IPS-NIHi7 (cell line): ENCODE measurements at regions not wholly inside any gene's neighbourhood (a gene's known extent, or its start where the extent isn't known, plus 50 kb on each side); places are given as distances from the start of the nearest gene placed in this dataset.
A peak's percentile ranks its signal among the peaks of the same experiment; 100 is the strongest.

Experiments used
- DNase-seq: peaks from one replicate; pipeline ENCODE4 v3.0.0; 2012; ENCODE audit warnings: mixed read lengths; ENCODE audit errors: extremely low spot score

DNA sequence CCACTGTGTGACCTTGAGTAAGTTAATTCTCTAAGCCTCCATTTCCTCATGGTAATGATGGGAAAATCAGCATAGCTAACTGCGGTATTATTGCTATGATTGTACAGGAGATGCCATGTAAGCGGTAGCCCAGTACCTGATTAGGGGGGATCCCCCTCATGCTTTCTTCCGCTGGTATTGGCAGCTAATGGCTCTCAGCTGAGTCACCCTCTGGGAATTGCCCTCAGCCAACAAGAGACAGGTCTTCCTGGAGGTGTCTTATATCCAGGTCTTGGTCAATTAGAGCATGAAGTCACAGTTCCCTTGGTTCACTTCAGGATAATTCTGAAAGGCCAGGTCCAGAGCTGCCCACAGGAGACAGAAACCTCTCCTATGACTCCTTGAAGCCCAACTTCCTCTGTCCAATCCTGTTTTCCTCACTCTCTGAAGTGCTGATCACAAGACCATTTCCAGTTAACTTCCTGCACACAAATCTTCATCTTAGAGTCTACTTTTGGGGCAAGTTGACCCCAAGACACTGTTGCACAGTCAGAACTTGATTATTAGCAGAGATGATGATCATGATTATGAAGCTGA lies 724.7 kb upstream of the ZNF385D start:
- no peak for DNase-seq

DNA sequence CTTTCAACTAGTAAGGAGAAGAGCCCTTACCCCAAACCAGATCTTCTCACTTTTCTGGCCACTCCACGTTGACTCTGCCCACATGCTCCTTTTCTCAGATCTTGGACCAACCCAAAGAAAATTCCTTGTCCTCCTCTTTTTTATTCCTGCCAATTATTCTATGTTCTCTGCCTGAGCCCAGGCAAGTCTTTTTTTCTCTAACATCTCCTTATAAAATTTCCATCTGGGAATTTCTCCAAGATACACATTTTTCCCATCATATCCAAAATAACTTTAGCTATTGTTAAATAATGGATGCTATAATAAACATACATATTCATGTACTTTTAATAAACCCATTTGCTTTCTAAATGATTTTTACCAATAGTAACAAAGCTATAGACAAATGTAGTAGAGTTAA lies 726.0 kb upstream of the ZNF385D start:
- no peak for DNase-seq

DNA sequence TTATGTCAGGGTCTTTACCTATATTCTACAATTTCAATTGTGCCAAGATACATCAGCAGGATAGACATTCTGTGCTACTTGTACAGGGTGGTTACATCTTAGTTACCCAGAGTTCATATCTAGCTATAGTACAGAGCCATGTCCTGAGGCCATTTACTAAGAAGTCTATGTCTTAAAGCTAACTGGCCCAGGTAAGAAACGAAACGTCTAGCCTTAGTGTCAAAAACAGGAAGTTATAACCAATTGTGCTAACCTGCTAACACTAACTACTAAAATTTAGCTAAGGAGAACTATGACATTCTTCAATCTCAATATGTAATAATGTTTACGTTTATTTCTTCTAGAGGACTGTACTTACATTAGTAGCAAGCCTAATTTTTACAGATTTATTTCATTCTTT lies 717.2 kb upstream of the UBE2E2 start:
- DNase-seq = no peak

DNA sequence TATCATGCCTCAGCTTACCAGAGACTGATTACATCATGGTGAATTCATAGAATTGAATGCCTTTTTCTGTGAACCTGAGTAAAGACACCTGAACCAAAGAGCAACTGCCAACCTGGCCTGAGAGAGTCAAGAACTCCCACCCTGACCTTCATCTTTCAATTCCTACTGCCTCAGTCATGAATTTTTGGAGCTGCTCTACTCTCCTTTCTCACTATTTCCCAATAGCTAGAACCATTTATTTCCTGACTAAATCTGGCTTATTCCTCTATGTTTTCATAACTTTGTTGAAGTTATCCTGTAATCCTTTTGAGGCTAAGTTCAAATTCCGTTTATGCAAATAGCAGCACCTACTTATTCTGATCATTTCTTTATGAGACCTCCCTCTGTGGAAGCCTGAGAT lies 712.4 kb upstream of the UBE2E2 start:
- DNase-seq = no peak

DNA sequence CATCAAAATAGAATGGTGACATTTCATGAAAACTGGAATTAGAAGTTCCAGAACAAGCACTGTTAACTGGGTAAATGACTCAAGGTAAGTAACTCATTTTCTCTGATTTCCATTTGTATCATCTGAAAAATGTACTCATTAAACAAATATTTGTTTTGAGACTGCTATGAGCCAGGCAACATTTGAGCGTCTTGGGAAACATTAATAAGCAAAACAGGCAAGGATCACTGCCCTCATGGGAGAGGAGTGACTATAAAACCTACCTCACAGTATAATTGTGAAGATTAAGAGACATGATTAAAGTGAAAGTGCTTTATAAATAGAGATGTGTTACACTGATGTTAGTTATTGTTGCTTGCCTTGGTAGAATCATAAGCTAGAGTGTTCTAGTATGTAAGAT lies 711.8 kb upstream of the UBE2E2 start:
- DNase-seq = no peak

DNA sequence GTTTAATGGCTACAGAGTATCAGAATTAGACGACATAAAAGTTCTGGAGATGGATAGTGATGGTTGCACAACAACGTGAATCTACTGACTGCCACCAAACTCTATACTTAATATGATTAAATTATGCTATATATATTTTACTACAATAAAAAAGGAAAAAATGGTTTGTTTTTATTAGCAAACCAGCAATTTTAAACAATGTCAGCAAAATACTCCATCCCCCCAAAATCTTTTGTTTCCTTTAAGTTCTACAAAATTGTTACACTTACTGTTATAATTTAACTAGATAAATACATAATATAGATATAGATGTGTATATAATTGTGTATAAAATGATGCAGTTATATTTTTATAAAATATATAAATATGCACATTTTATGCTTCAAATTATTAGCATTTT lies 710.8 kb upstream of the UBE2E2 start:
- no peak for DNase-seq

DNA sequence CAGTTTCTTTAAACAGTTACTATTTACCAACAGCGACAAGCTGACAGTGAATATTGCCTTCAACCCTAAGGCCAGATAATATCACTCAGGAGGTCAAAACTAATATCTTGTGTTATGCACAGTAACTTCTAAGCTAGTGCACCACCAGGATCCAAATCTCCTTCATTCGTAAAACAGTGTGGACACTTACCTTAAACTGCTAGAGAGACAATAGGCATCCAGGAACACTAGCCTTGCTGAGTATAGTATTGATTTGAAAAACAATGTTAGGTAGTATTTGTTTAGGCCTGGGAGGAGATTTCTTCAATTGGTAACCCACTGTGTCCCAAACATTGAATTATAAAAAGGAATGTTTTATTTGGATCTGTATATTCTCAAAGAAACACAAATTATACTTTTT lies 707.9 kb upstream of the UBE2E2 start:
- DNase-seq = no peak

DNA sequence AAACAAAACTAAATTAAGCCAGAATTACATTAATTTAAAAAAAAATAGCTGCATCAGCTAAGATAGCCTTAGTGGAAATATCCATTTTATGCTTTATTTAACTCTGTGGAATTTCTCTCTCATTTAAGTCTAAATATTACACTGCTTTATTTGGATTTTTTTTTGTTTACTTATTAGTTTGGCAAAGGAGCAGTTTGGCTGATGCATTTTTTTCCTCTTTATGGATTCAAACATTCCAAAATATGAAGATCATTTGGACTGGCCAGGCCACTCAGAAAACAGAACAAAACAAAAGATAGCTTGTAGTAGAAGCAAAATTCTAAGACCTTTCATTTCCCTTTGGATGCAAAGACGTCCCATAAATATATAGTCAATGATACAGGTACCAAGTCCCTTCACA lies 707.3 kb upstream of the UBE2E2 start:
- DNase-seq = no peak

DNA sequence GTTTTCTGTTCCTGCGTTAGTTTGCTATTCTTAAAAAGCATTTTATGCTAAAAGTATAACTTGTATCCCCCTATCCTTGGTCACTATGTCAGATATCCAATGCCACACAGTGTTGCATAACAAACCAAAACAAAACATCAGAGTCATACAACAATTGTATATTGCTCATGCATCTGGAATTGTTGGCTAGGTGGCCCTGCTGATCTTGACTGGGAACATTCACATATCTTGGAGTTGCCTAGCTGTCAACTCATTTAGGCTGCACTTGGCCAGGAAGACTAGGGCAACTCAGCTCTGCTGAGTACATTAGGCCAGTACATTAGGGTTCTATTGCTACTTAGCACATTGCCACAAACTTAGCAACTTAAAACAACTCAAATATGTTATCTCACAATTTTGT lies 706.5 kb upstream of the UBE2E2 start:
- DNase-seq = no peak

DNA sequence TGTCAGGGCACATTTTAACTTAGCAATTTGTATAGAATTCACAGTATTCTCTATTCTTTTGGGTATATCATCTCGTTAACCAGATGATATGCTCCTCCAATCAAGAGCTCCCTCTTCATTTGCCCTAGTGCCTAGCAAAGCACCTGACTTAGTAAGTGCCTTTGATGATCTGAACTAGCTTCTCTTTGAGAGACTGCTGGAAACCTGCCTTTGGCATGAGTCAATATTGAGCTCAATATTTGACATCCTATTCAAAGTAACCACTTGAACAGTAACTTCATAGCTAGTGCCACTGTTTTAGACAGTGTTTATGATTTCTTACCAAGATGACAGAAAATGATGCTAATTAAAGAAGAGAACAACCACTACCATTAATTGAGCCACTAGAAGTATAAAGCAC lies 696.3 kb upstream of the UBE2E2 start:
- no peak for DNase-seq

DNA sequence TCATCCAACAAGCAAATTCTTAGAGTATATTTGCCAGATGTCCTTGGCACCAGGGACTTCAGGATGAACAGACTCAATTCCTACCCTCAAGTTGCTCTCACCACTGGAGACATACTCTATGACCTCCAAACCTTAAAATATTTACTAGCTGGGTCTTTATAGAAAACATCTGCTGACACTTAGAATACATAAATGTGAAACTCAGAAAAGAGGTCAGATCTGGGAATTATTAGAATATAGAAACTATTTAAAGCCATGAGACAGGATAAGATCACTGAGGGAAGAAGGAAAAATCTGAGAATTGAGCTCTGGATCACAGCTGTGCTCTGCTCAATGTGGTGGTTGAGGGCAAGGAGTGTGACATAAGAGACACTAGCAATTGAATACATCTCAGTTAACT lies 695.4 kb upstream of the UBE2E2 start:
- DNase-seq = no peak

DNA sequence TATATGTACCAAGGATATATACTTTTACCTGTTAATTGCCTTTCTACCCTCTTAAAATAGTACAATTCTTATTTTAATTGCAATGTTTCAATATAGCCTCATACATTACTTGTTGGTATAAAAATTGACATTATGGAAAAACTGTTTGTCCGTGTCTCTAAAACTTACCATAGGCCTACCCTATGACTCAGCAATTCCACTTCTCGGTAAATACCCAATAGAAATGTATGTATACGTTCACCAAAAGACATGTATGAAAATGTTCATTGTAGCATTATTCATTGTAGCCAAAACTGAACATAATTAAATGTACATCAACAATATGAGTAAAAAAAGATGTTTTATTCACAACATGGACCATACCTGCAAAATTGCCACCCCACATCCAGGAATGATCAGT lies 679.2 kb upstream of the UBE2E2 start:
- no peak for DNase-seq

DNA sequence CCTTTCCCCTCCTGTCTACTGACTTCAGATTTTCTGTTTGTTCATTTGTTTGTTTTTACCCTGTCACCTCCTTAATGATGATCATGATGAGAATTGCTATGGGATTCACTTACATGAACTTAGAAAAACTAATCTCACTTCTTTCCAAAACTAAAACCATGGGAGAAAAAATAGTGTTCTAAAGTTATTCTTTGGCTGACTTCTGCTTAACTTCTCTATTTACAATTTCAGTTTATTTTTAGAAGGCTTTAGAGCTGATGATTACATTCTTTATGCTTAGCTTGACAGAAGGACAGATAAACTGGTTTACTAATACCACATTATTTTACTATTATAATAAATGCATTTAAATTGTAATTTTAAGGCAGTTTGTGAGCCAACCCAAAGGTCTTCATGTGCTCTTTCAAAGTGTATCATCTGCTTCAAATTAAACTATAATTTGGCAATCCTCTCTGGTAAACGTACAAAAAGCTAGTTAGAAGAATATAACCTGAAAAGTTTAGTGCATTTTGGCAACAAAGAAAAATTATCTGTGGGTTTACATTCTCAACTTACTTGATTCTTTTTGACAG lies 676.8 kb upstream of the UBE2E2 start:
- DNase-seq = no peak

DNA sequence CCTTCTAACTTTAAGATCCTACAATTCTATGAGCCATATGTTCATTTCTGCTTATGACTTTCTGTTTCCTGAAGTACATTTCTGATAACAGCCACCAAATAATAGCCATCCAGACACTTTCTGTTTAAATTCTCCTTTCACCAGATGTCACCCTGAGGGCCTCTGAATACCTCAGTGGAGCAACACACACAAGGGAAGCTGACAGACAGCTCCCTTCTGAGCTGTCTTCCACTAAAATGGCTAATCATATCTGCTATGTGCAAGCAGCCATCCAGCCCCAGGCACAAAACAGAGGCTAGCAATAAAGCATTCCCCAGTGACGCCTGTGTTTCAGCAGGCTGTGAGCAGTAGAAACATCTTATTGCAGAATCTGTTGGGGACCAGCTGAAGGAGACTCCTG lies 666.6 kb upstream of the UBE2E2 start:
- no peak for DNase-seq

DNA sequence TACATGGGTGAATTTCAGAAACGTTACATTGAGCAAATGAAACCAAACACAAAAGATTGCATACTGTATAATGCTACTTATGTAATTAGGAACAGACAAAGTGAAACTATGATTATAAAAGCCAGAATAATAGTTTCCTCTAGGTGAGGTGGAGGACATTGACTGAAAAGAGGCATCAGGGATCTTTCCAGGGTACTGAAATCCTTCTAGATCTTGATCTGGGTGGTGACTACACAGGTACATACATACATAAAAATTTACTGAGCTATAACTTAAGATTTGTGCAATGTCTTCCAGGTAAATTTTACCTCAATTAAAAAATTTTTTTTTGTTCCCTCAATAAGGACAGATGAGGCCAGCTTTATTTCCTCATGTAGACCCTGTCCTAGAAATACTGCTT lies 665.6 kb upstream of the UBE2E2 start:
- DNase-seq = no peak

DNA sequence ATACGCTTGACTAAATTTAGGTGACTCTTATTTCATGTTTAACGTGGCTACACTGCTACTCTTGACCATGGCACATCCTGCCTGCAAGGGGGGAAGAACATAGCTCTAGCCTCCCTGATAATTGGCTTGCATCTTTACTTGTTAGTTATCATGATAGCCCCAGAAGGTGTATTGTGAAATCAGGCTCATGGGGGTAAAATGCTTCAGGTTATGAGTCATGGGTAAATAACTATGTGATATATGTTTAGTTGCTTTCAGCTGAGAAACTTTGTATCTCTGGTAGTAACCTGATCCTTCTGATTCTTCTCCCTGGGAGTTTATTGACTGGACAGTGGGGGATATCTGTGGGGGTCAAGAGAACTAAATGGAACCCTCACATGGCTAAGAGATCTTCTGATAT lies 660.8 kb upstream of the UBE2E2 start:
- DNase-seq = no peak

DNA sequence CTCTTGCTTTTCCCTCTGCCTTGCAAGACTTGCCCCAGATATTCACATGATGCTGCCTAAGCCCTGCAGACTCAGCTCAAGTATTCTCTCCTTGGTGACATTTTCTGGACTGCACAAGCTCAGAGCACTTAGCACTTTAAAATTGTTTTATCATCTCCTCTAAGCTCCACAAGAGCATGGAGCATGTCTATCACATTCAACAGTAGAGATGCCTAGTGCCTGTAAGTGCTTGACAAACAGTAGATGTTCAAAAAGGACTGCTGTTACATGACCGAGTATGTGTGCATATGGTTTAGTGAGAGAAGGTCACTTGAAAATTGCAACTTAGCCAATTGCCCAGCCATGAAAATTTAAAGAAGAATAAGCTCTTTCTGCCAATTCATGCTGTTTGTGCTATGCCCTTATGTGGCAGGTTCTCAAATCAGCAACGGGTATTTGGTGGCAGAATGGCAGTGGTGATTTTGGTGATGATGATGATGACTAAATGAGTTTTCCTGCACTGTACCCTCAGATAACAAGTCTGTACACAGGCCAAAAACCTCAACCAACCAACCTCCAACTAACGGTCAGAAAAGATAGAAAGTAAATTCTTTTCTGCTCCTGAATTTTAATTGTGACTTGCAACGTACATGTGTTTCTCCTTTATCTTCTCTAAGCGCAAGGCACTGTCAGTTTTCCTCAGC lies 647.2 kb upstream of the UBE2E2 start:
- no peak for DNase-seq

DNA sequence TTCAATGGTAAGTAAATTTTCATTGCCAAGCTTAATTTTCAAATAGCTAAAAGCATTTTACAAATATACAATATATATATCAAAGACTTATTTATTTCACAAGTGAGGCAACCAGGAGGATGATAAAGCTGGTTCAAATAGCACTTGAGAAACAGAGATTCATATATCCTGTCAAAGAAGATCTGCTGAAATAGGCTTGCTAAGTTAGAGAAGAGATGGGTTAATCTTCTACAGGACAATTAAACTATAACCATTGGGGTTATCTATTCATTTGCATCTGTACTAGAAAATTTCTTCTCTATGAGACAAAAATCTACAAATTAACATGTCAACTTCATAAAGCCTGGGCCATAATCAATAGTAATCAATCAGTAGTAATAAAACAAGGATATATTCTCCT lies 637.7 kb upstream of the UBE2E2 start:
- no peak for DNase-seq

DNA sequence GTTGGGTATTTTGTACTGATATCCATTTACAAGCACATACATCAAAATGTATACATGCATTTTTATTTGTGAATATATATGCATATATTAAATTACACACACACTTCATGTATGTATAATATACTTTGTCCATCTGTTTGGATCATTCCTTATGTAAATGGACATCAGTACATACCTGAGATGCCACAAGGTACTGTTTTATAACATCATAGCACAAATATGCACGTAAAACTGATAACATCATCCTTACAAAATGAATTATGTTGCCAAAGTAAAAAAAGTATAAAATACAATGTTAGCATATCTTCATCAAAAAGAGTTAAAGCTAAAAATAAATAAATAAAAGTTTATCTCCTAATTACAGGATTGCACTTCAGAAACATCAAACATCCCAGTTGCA lies 634.8 kb upstream of the UBE2E2 start:
- no peak for DNase-seq

DNA sequence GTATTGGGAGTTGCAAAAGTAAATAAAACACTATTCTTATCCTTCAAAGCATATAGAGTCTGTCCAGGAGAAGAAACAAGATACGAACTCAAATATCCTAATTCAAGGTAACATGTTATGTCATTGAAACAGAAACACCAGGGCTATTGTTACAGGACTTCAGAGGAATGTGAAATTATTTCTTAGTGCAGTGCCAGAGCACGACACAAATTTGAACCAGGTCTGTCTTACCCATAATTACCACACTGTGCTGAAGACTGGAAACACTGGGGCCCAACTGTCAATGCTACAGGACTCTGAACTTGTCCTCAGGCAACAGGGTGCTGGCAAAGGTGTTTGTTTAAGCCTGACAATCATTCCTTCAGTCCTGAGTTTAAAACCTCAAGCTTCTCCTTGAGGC lies 633.6 kb upstream of the UBE2E2 start:
- no peak for DNase-seq

DNA sequence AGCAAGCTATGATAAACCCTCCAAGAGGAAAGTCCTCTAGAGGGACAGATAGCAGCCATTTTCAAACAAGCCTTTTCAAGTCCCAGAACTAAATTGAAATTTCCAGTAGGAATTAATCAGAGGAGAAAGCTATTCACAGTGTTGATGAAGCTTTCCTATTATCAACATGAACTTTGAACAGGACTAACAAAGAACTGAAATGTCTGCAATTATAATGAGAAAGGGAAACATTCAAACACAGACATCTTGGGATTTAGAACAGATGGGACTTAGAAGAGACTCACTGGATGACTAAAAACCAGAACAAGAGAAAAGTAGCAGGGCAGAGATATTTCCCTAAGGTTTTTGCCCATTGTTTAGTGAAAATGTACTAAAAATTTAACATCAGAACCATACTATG lies 622.1 kb upstream of the UBE2E2 start:
- no peak for DNase-seq

DNA sequence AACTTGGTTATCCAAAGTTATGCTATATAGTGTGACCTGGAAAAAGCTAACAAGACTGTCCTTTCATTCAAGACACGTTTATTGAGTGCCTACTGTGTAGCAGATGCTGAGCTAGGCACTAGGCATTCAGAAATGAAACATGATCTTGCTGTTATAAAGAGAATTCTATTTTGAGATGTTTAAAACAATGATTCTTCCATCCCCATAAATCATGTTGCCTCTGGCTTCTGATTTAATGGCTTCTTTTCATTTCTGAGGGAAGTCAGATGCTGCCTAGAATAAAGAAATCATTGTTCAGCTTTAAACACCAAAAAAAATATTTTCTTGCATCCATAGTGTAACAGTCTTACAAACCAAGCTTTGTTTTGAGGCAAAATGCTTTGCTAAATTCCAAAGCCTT lies 620.9 kb upstream of the UBE2E2 start:
- DNase-seq = no peak

DNA sequence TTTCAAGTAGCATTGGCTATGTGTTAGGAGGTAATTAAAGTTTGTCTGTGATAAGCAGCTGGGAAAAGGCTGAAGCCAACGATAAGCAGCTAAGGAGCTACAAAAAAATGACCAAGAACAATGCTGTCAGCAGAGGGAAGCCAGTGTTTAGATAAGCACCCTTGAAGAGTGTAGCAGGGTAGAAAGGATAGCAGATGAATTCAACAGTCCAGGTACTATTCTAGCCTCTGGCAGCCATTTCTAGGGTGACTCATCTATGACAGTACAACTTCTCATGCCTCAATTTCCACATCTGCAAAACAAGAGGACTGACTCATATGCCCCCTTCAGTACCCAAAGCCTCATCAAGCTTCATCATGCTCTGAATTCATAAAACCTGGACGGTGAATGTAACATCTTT lies 617.6 kb upstream of the UBE2E2 start:
- DNase-seq = peak; percentile 10

DNA sequence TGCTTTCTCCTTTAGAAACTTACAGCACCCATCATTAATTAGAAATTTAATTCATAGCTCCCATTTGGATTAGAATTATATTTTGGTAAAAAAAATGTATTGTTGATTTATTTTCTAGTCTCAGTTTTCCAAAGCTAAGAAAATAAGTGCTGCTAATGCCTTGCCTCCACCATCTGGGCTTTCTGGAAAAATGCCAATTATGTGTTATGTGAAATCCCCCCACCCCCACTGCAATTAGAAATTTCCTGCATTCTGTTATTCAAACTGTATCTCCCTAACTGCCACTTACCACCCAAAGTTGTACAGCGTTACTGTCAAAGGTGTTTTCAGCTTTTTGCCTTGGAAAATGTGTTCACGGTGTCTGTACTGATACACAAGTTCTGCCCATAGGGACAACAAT lies 617.2 kb upstream of the UBE2E2 start:
- DNase-seq = no peak
